IMR-90 (cell line): ENCODE measurements at regions not wholly inside any gene's neighbourhood (a gene's known extent, or its start where the extent isn't known, plus 50 kb on each side); places are given as distances from the start of the nearest gene placed in this dataset.

Experiments
- ATAC-seq: fragments of 200-7000 bp; cut with Tn5 transposase; 2 replicates; pipeline ENCODE4 v1.9.1; 2020; ENCODE audit warnings: low read depth, mild to moderate bottlenecking, moderate library complexity
- BruUV-seq: library from RNA; stranded (reverse); fragments of 400-500 nt; replicated peaks from 2 replicates; lab custom pipeline; 2021; lab: Mats Ljungman, UMichigan
- CTCF ChIA-PET: fragments of 300-600 bp; formaldehyde crosslinking; extraction: SDS; loops from one replicate; lab custom pipeline; 2021; ENCODE audit warnings: antibody characterized with exemption; lab: Yijun Ruan, JAX
- POLR2A ChIA-PET: fragments of 300-600 bp; sonication (Branson Sonifier 250); formaldehyde crosslinking; loops from one replicate; lab custom pipeline; 2022; ENCODE audit warnings: antibody characterized with exemption; ENCODE audit not compliant: unreplicated experiment; lab: Charles Lee
- DNase-seq: peaks from one replicate; pipeline ENCODE4 v3.0.0; 2013
- H2AFZ ChIP-seq: replicated peaks from 2 replicates; pipeline ENCODE3; 2013; ENCODE audit warnings: low read length, mild to moderate bottlenecking; ENCODE audit not compliant: poor library complexity
- H2AK5ac ChIP-seq: 2 replicates; pipeline ENCODE4 v1.6.1; 2013; ENCODE audit warnings: low read depth, low read length, inconsistent platforms
- H2AK9ac ChIP-seq: replicated peaks from 2 replicates; pipeline ENCODE3; 2013; ENCODE audit warnings: mild to moderate bottlenecking, low read depth, low read length, moderate library complexity; ENCODE audit not compliant: poor library complexity
- H2BK120ac ChIP-seq: 2 replicates; pipeline ENCODE4 v1.6.1; 2013; ENCODE audit warnings: low read depth, low read length, inconsistent platforms
- H2BK15ac ChIP-seq: 3 replicates; pipeline ENCODE4 v1.6.1; 2013; ENCODE audit warnings: low read depth, low read length, inconsistent platforms
- H2BK20ac ChIP-seq: 2 replicates; pipeline ENCODE4 v1.6.1; 2013; ENCODE audit warnings: low read depth, mild to moderate bottlenecking, inconsistent platforms, low read length, moderate library complexity
- H2BK5ac ChIP-seq: 2 replicates; pipeline ENCODE4 v1.6.1; 2013; ENCODE audit warnings: mild to moderate bottlenecking, low read depth, low read length, inconsistent platforms; ENCODE audit not compliant: poor library complexity, severe bottlenecking
- H3K14ac ChIP-seq: replicated peaks from 2 replicates; pipeline ENCODE4 v1.6.1; 2013; ENCODE audit warnings: low read depth, low read length, inconsistent platforms
- H3K18ac ChIP-seq: 2 replicates; pipeline ENCODE4 v1.6.1; 2013; ENCODE audit warnings: low read depth, low read length, control low read depth
- H3K23ac ChIP-seq: 2 replicates; pipeline ENCODE4 v1.6.1; 2013; ENCODE audit warnings: low read depth, low read length, inconsistent platforms
- H3K27ac ChIP-seq: 2 replicates; pipeline ENCODE4 v1.5.1; 2013; ENCODE audit warnings: mild to moderate bottlenecking, control low read depth, low read length; ENCODE audit not compliant: insufficient read depth
- H3K27me3 ChIP-seq: 2 replicates; pipeline ENCODE4 v1.6.1; 2013; ENCODE audit warnings: low read length; ENCODE audit not compliant: control insufficient read depth, insufficient read depth
- H3K36me3 ChIP-seq: 2 replicates; pipeline ENCODE4 v1.6.1; 2013; ENCODE audit warnings: low read length, mixed read lengths; ENCODE audit not compliant: control insufficient read depth, insufficient read depth
- H3K4ac ChIP-seq: 2 replicates; pipeline ENCODE4 v1.6.1; 2013; ENCODE audit warnings: low read depth, low read length, inconsistent platforms
- H3K4me1 ChIP-seq: 2 replicates; pipeline ENCODE4 v1.6.1; 2013; ENCODE audit warnings: low read length, mixed read lengths; ENCODE audit not compliant: control insufficient read depth, insufficient read depth
- H3K4me2 ChIP-seq: 2 replicates; pipeline ENCODE4 v1.6.1; 2013; ENCODE audit warnings: low read depth, mild to moderate bottlenecking, control low read depth, low read length, moderate library complexity
- H3K4me3 ChIP-seq: 2 replicates; pipeline ENCODE4 v1.5.1; 2013; ENCODE audit warnings: low read depth, mild to moderate bottlenecking, control low read depth, low read length, moderate library complexity; ENCODE audit not compliant: insufficient read depth
- H3K56ac ChIP-seq: 2 replicates; pipeline ENCODE4 v1.6.1; 2013; ENCODE audit warnings: low read length, inconsistent platforms; ENCODE audit not compliant: insufficient read depth; ENCODE audit errors: extremely low read depth
- H3K79me1 ChIP-seq, 2 experiments: 2 replicates each; pipeline ENCODE4 v1.6.1; 2013; ENCODE audit warnings: low read length in 2 of 2, inconsistent platforms in 1 of 2, low read depth in 1 of 2
- H3K9ac ChIP-seq: 2 replicates; pipeline ENCODE4 v1.6.1; 2013; ENCODE audit warnings: low read depth, low read length, control low read depth
- H3K9me1 ChIP-seq: 2 replicates; pipeline ENCODE4 v1.6.1; 2013; ENCODE audit warnings: low read length, inconsistent platforms; ENCODE audit not compliant: insufficient read depth
- H3K9me3 ChIP-seq: 2 replicates; pipeline ENCODE4 v1.6.1; 2013; ENCODE audit warnings: low read length; ENCODE audit not compliant: control insufficient read depth, insufficient read depth
- H4K20me1 ChIP-seq: 2 replicates; pipeline ENCODE4 v1.6.1; 2013; ENCODE audit warnings: low read length, inconsistent platforms; ENCODE audit not compliant: insufficient read depth
- H4K5ac ChIP-seq: 2 replicates; pipeline ENCODE4 v1.6.1; 2013; ENCODE audit warnings: mild to moderate bottlenecking, low read depth, low read length, control low read depth
- H4K8ac ChIP-seq, 2 experiments: 2 replicates each; pipeline ENCODE4 v1.6.1; 2013; ENCODE audit warnings: low read depth in 2 of 2, low read length in 2 of 2, control low read depth in 1 of 2, inconsistent platforms in 1 of 2
- H4K91ac ChIP-seq: 2 replicates; pipeline ENCODE4 v1.6.1; 2013; ENCODE audit warnings: low read depth, low read length, inconsistent platforms; ENCODE audit not compliant: insufficient read depth
- BHLHE40 ChIP-seq: fragments of 150-350 bp; IDR thresholded peaks from 2 replicates; pipeline ENCODE4 v1.6.1; 2016; ENCODE audit warnings: mild to moderate bottlenecking, low read depth, low read length
- CEBPB ChIP-seq: IDR thresholded peaks from 2 replicates; pipeline ENCODE4 v1.6.1; 2012; ENCODE audit warnings: low read depth, low read length, improper control_type of control experiment
- CHD1 ChIP-seq: IDR thresholded peaks from 2 replicates; pipeline ENCODE4 v1.6.1; 2012; ENCODE audit warnings: low read depth, low read length, improper control_type of control experiment
- FOS ChIP-seq: fragments of 150-350 bp; IDR thresholded peaks from 2 replicates; pipeline ENCODE4 v1.6.1; 2016; ENCODE audit warnings: low read depth, low read length
- MAFK ChIP-seq: IDR thresholded peaks from 2 replicates; pipeline ENCODE4 v1.6.1; 2012; ENCODE audit warnings: low read depth, low read length, improper control_type of control experiment
- MAZ ChIP-seq: IDR thresholded peaks from 2 replicates; pipeline ENCODE4 v1.6.1; 2012; ENCODE audit warnings: low read depth, mild to moderate bottlenecking, low read length, improper control_type of control experiment, moderate library complexity, borderline replicate concordance
- MXI1 ChIP-seq: IDR thresholded peaks from 2 replicates; pipeline ENCODE4 v1.6.1; 2012; ENCODE audit warnings: low read depth, mild to moderate bottlenecking, low read length, moderate library complexity, borderline replicate concordance
- NFE2L2 ChIP-seq: fragments of 150-350 bp; IDR thresholded peaks from 2 replicates; pipeline ENCODE4 v1.6.1; 2016; ENCODE audit warnings: low read depth, mild to moderate bottlenecking, low read length
- POLR2A ChIP-seq: IDR thresholded peaks from 2 replicates; pipeline ENCODE4 v1.6.1; 2012; ENCODE audit warnings: mild to moderate bottlenecking, low read depth, low read length
- RAD21 ChIP-seq: IDR thresholded peaks from 2 replicates; pipeline ENCODE4 v1.6.1; 2012; ENCODE audit warnings: low read length, improper control_type of control experiment
- RCOR1 ChIP-seq: IDR thresholded peaks from 2 replicates; pipeline ENCODE4 v1.6.1; 2012; ENCODE audit warnings: mild to moderate bottlenecking, low read length, improper control_type of control experiment; ENCODE audit not compliant: insufficient replicate concordance
- RFX5 ChIP-seq: IDR thresholded peaks from 2 replicates; pipeline ENCODE4 v1.8.0; 2012; ENCODE audit warnings: low read depth, mild to moderate bottlenecking, low read length, moderate library complexity
- SMC3 ChIP-seq: fragments of 150-350 bp; IDR thresholded peaks from 2 replicates; pipeline ENCODE4 v1.6.1; 2016; ENCODE audit warnings: low read depth, mild to moderate bottlenecking, antibody characterized with exemption, low read length, moderate library complexity
- whole genome bisulfite sequencing, 2 experiments: methylation state at CpG; one replicate each; pipeline versions ENCODE4 v1.1.5 to v1.1.7; 2013; ENCODE audit warnings: missing lambda C conversion rate in 2 of 2; ENCODE audit not compliant: insufficient read length in 1 of 2; ENCODE audit errors: extremely low coverage in 2 of 2; 5-methylcytosine and 5-hydroxymethylcytosine counted together
- dilution Hi-C: fragments of 300-500 bp; cut with HindIII; formaldehyde crosslinking; loops from one replicate; pipeline ENCODE4 v1.14.3; 2018; ENCODE audit warnings: low sequenced_read_pairs; ENCODE audit not compliant: unreplicated experiment
- in situ Hi-C: fragments of 300-500 bp; cut with MboI; formaldehyde crosslinking; loops from 3 replicates; pipeline ENCODE4 v1.14.3; 2019; ENCODE audit warnings: low sequenced_read_pairs, inconsistent platforms, mixed read lengths
- intact Hi-C: fragments of 100-400 bp; cut with micrococcal nuclease; formaldehyde crosslinking; loops from 2 replicates; pipeline ENCODE4 v1.10.0; 2022
- TF ChIP-seq, protein P1 (sequence below): fragments of 150-350 bp; IDR thresholded peaks from 2 replicates; pipeline ENCODE4 v1.6.1; 2017; ENCODE audit warnings: mild to moderate bottlenecking, antibody characterized with exemption, low read length, low read depth
- TF ChIP-seq, protein P2 (sequence below): fragments of 150-350 bp; IDR thresholded peaks from 2 replicates; pipeline ENCODE4 v1.6.1; 2016; ENCODE audit warnings: low read depth, mild to moderate bottlenecking, low read length, moderate library complexity, borderline replicate concordance
- TF ChIP-seq, protein P3 (sequence below): conservative IDR thresholded peaks from 2 replicates; pipeline ENCODE4 v1.5.1; 2012; ENCODE audit warnings: mild to moderate bottlenecking, low read depth, low read length, improper control_type of control experiment

DNA sequence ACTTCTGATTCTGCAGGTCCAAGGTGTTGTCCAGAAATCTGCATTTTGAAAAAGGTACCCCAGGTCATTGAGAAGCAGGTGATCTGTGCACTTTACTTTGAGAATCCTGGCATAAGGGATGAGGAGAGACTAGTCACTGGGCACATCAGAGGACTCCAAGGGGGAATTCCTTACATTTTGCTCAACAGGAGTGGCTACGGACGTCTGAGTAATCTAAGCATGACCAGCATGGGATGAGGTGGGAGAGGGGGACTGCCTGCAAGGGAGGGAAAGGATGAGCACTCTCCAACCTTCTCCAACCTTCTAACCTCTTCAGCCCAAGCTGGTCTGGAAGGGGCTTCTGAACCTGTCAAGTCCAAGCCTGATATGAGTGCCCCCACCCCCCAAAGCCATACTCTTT, 55.5 kb downstream of the MARCHF4 start:
- H3K9me1 ChIP-seq: peaks cover 14% of the 10 kb centered on the region
- H2BK120ac ChIP-seq: peak overlapping the region; percentile 65; the same call in 1 of the 2 replicates
- dilution Hi-C loops (no loop called here), intact Hi-C loops (no loop called here), in situ Hi-C loops (no loop called here)
- H3K4me3 ChIP-seq: no peak overlapping the region
- no peaks in the 10 kb centered on the region for H3K27me3 ChIP-seq
- H2AFZ ChIP-seq: peak overlapping the region; percentile 40
- peak overlapping the region; percentile 49 for H2AK5ac ChIP-seq
- no TSS peak for BruUV-seq
- peak overlapping the region; percentile 39; the same call in 1 of the 2 replicates for H3K4me2 ChIP-seq
- no CpG with 5 or more reads among the region's 2 CpGs for WGBS, 2 experiments
- DNase-seq: peak; percentile 92
- H3K4ac ChIP-seq: peak overlapping the region; percentile 28; the same call in 1 of the 2 replicates
- no peak overlapping the region for H4K5ac ChIP-seq
- H4K91ac ChIP-seq: 0 out of 2 replicates have a peak overlapping the region, but pooled peaks have one; percentile 67
- ATAC-seq: peak; percentile 76
- peak overlapping the region; percentile 60 for H2AK9ac ChIP-seq
- H3K27ac ChIP-seq: no peak overlapping the region; the same call in 1 of the 2 replicates
- no peaks in the 10 kb centered on the region; the same call in 1 of the 2 replicates for H4K20me1 ChIP-seq
- no peak overlapping the region for H3K56ac ChIP-seq
- CTCF ChIA-PET: interaction anchor here (1.4 kb wide), 1 partner anchor 22 kb away, joined by 3 read pairs; no protein-coding TSS in a partner anchor
- no peak overlapping the region for H3K14ac ChIP-seq
- peaks cover 11 to 55% of the 10 kb centered on the region in 2 experiments for H3K79me1 ChIP-seq
- H2BK15ac ChIP-seq: peak overlapping the region; percentile 23; the same call in 1 of the 3 replicates
- no peak overlapping the region for H3K23ac ChIP-seq
- peak overlapping the region in 1 of 2 experiments; percentile 46; a peak in 1 of 4 replicates for H4K8ac ChIP-seq
- POLR2A ChIA-PET: no interaction called here
- H3K9me3 ChIP-seq: no peaks in the 10 kb centered on the region
- H3K4me1 ChIP-seq: peaks cover 12% of the 10 kb centered on the region
- H3K18ac ChIP-seq: no peak overlapping the region
- H3K9ac ChIP-seq: no peak overlapping the region
- TF ChIP-seq RCOR1: no peak
- peak; percentile 73 for TF ChIP-seq CEBPB
- TF ChIP-seq NFE2L2: peak; percentile 45
- peak; percentile 43; the same call in 1 of the 2 replicates for TF ChIP-seq POLR2A
- no peak for TF ChIP-seq MXI1
- TF ChIP-seq CHD1: no peak
- TF ChIP-seq, protein P1, sequence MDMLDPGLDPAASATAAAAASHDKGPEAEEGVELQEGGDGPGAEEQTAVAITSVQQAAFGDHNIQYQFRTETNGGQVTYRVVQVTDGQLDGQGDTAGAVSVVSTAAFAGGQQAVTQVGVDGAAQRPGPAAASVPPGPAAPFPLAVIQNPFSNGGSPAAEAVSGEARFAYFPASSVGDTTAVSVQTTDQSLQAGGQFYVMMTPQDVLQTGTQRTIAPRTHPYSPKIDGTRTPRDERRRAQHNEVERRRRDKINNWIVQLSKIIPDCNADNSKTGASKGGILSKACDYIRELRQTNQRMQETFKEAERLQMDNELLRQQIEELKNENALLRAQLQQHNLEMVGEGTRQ: no peak
- no peak for TF ChIP-seq MAFK
- TF ChIP-seq RAD21: no peak
- TF ChIP-seq MAZ: peak; percentile 52; the same call in 1 of the 2 replicates
- peak; percentile 3; the same call in 1 of the 2 replicates for TF ChIP-seq SMC3
- peak; percentile 37; the same call in 1 of the 2 replicates for TF ChIP-seq BHLHE40
- TF ChIP-seq FOS: peak; percentile 58
- TF ChIP-seq RFX5: no peak
- TF ChIP-seq, protein P2, sequence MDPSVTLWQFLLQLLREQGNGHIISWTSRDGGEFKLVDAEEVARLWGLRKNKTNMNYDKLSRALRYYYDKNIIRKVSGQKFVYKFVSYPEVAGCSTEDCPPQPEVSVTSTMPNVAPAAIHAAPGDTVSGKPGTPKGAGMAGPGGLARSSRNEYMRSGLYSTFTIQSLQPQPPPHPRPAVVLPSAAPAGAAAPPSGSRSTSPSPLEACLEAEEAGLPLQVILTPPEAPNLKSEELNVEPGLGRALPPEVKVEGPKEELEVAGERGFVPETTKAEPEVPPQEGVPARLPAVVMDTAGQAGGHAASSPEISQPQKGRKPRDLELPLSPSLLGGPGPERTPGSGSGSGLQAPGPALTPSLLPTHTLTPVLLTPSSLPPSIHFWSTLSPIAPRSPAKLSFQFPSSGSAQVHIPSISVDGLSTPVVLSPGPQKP: no peak
- TF ChIP-seq, protein P3, sequence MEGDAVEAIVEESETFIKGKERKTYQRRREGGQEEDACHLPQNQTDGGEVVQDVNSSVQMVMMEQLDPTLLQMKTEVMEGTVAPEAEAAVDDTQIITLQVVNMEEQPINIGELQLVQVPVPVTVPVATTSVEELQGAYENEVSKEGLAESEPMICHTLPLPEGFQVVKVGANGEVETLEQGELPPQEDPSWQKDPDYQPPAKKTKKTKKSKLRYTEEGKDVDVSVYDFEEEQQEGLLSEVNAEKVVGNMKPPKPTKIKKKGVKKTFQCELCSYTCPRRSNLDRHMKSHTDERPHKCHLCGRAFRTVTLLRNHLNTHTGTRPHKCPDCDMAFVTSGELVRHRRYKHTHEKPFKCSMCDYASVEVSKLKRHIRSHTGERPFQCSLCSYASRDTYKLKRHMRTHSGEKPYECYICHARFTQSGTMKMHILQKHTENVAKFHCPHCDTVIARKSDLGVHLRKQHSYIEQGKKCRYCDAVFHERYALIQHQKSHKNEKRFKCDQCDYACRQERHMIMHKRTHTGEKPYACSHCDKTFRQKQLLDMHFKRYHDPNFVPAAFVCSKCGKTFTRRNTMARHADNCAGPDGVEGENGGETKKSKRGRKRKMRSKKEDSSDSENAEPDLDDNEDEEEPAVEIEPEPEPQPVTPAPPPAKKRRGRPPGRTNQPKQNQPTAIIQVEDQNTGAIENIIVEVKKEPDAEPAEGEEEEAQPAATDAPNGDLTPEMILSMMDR: no peak
- H2BK5ac ChIP-seq: peak overlapping the region; percentile 76
- no peaks in the 10 kb centered on the region for H3K36me3 ChIP-seq
- H2BK20ac ChIP-seq: peak overlapping the region; percentile 69
